GM18505 (cell line): ENCODE measurements at regions not wholly inside any gene's neighbourhood (a gene's known extent, or its start where the extent isn't known, plus 50 kb on each side); places are given as distances from the start of the nearest gene placed in this dataset.

ENCODE experiments used
- ATAC-seq: cut with Tn5 transposase; IDR thresholded peaks from one replicate; pipeline ENCODE4 v1.9.1; 2021; ENCODE audit not compliant: unreplicated experiment
- POLR2A ChIP-seq: IDR thresholded peaks from 4 replicates; pipeline ENCODE4 v1.6.1; 2011; ENCODE audit warnings: borderline replicate concordance; ENCODE audit not compliant: insufficient read depth, insufficient read length; ENCODE audit errors: extremely low read depth

DNA sequence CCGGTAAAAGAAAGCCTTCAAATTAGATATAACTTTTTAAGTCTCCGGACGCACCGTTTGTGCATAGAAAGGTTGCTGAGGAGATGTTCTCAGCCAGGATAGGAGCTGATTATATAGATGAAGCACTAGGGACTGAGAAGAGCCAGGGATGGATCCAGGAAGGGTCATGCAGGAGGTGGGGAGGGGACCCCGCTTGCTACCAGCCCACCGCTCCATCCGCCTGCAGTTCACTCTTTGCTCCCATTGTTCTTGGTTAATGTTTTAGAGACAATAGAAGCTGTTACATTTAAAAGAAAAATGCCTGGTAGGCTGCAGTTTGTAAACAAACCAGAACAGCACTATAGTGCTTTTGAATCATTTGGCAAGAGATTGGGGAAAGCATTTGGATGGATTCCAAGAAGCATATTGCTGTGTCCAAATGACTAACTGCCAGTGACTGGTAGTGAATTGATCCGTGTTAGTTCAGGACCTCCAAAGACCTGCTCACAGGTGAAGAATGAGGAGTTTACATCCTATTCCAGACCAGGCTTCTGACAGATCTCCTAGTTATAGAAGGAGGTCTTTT lies 175.9 kb upstream of the TAC1 start:
- no peak for TF ChIP-seq POLR2A
- ATAC-seq = no peak

DNA sequence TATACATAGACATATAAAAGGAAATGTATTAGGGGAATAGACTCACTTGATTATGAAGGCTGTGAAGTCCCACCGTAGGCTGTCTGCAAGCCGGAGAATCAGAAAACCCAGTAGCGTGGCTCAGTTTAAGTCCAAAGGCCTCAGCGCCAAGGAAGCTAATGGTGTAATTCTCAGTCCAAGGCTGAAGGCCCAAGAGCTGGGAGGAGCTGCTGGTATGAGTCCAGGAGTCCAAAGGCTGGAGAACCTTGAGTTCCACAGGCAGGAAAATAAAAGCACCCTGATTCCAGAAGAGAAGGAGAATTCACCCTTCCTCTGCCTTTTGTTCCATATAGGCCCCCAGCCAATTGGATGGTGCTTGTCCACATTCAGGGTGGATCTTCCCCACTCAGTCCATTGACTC lies 166.2 kb upstream of the TAC1 start:
- TF ChIP-seq POLR2A = no peak
- no peak for ATAC-seq

DNA sequence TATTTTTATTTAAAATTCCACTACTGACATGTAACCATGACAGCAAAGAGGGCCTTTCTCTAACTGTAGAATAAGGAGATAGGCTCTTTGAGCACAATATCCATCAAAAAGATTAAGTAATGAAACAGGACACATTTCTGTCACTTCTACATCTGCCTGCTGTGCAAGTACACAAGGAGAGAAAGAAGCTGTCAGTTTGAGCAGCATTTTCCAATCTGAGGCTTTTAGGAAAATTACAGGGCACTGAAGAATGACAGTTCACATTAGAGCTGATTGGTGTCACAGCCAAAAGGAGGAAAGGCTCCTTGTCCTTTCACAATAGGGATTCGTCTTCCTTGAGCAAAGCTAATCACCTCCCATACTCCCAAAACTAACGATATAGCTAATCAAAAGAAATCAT lies 158.8 kb upstream of the TAC1 start:
- no peak for ATAC-seq
- TF ChIP-seq POLR2A = no peak

- no peak for ATAC-seq
- no peak for TF ChIP-seq POLR2A
Observed at GRCh38 chr7:97576043-97576442, 155.8 kb upstream of the TAC1 start.

GRCh38 chr7:97578225-97578624 lies 153.7 kb upstream of the TAC1 start:
- TF ChIP-seq POLR2A = no peak
- no peak for ATAC-seq

DNA sequence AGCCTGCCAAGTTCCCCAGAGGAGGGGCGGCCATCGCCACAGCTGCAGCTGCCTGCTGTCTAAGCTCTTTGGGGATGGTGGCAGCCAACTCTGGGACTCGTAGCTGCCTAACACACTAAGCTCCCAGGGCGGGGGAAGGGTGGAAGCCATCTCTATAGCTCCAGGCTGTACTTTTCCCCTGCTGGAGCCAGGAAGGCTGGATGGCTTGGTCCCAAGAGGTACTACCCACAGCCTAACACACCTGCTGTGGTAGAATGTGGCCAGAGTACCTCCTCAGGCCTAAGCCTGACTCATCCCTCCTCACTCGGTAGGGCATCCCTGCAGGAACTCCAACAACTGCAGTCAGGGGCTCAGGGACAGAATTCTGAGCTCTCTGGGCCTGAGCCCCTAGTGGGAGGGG lies 151.7 kb upstream of the TAC1 start:
- TF ChIP-seq POLR2A = no peak
- ATAC-seq = no peak

DNA sequence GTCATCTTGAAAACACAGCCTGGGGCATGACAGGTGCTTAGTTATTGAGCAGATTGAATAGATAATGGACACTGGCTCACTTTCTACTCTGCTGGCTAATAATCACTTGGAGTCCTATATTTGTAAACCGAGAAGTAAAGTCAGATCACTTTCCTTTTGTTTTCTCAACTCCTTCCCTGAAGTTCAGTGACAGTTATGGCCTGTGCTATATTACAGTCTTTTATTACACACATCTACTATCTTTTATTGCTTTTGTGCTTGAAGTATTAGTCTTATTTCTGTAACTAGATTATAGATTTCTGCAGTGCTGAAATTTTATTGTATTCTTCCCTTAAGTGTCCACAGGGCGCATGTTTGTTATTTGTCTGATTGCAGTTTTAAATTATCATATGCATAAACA lies 136.4 kb upstream of the TAC1 start:
- ATAC-seq = no peak
- no peak for TF ChIP-seq POLR2A

- ATAC-seq = peak; percentile 67
- no peak for TF ChIP-seq POLR2A
Observed at GRCh38 chr7:97601931-97602457, 129.9 kb upstream of the TAC1 start.

DNA sequence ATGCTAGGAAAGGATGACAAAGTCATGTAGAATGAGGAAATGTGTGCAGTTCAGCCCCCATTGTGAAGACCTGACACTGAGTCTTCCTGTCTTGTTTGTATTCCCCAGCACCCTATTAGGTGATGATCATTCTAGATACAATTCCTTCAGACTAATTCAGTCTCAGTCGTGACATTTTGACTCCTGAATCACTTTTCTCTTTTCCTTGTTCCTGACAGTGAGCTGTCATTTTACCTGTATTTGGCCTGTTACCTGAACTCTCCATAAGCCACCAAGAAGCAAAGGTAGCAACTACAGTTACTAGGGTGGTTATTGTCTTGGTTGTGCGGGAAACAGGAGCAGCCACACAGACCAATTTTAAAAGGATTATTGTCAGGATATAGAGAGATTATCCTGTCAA lies 111.4 kb upstream of the TAC1 start:
- TF ChIP-seq POLR2A = no peak
- no peak for ATAC-seq

GRCh38 chr7:97623333-97623732 lies 108.6 kb upstream of the TAC1 start:
- TF ChIP-seq POLR2A = no peak
- peak; percentile 99 for ATAC-seq

DNA sequence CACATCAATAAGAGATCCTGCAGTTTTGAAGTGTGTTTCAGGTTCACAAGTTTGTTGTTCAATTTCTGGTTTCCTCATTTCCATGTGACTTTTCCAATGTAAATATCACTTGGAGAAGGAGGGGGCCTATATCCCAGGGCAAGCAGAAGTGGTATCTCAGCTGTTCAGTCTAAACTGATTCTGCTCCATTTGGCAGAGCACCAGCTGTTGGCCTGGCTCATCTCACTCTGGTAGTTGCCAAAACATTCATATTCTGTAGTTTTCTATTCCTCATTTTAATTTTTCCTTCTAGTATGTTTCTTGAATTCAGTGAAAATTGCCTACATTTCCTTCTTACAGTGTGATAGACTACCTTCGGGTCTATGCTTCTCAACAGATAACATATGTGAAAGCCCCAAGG lies 101.8 kb upstream of the TAC1 start:
- no peak for TF ChIP-seq POLR2A
- no peak for ATAC-seq

DNA sequence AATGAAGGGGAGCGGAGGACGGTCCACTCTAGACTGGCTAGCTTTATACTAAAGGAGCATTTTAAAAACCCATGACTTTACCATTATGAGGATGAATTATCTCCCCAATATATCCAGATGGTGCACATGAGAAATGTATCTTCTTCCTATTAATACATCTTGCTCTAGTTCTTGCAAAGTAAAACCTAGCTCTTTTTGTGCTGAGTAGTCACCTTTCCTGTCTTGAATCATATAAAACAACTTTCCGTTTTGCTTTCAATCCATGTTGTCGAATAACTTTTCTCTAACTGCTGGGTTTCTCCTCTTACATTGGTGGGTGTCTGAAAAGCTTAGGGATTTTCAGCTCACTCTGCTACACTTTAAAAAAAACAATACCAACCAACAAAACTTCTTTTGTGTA lies 96.3 kb upstream of the TAC1 start:
- ATAC-seq = no peak
- TF ChIP-seq POLR2A = no peak

DNA sequence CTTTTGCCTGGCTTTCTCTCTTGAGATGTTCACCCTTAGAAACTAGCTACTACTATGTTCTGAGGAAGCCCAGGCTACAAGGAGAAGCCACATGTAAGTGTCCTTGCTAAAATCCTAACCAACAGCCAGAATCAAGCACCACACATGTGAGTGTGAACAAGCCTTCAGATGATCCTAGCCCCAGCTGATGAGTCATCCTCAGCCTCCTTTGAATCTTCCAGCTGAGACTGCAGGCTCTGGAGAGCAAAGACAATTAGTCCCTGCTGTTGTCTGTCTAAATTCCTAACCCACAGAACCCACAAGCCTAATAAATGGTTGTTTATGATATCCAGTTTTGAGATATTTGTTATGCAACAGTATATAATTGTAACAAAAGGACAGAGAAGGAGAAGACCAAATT lies 92.8 kb upstream of the TAC1 start:
- no peak for ATAC-seq
- no peak for TF ChIP-seq POLR2A

GRCh38 chr7:97659363-97660045 lies 72.4 kb upstream of the TAC1 start:
- no peak for TF ChIP-seq POLR2A
- no peak for ATAC-seq
